ENCODE measurements at regions not wholly inside any gene's neighbourhood (a gene's known extent, or its start where the extent isn't known, plus 50 kb on each side); places are given as distances from the start of the nearest gene placed in this dataset.

- DNase-seq, result no peak
- Mint-ChIP-seq H3K27me3 (no peaks in the 10 kb centered on the region), H3K27ac (no peak overlapping the region), H3K9me3 (peaks cover 0 to 17% (median 6%) of the 10 kb centered on the region in 8 donors), H3K4me1 (no peaks in the 10 kb centered on the region), H3K36me3 (no peaks in the 10 kb centered on the region), H3K4me3 (no peak overlapping the region)
- no peaks in the 10 kb centered on the region for H3K36me3 ChIP-seq (ENCODE audit: insufficient read depth, low read length)
- no peak overlapping the region for H3K27ac ChIP-seq (ENCODE audit: low read depth, low read length)
- H3K4me1 ChIP-seq (ENCODE audit: insufficient read depth, low read length), result no peaks in the 10 kb centered on the region
- intact Hi-C loops (cut with micrococcal nuclease), result no loop called here
- no peaks in the 10 kb centered on the region for H3K9me3 ChIP-seq (ENCODE audit: control insufficient read depth in 1 of 2, low read length in 2 of 2)
- ChIA-PET CTCF (ENCODE audit: partially characterized antibody) (no interaction called here), POLR2A (ENCODE audit: partially characterized antibody) (no interaction called here)
- H3K27me3 ChIP-seq (ENCODE audit: insufficient read depth, low read length), result no peaks in the 10 kb centered on the region
- no peak overlapping the region for H3K4me3 ChIP-seq (ENCODE audit: low read length in 2 of 2)
Observed at GRCh38 chr4:31325300-31325699, 605.1 kb downstream of the PCDH7 start.

- no peak overlapping the region for H3K4me3 Mint-ChIP-seq
- peaks cover 0 to 20% (median 5%) of the 10 kb centered on the region in 8 donors for H3K9me3 Mint-ChIP-seq
- no peak overlapping the region for H3K27ac ChIP-seq (ENCODE audit: low read depth, low read length)
- CTCF ChIA-PET (ENCODE audit: partially characterized antibody), result no interaction called here
- H3K27me3 ChIP-seq (ENCODE audit: insufficient read depth, low read length), result no peaks in the 10 kb centered on the region
- H3K36me3 Mint-ChIP-seq, result no peaks in the 10 kb centered on the region
- no peaks in the 10 kb centered on the region for H3K27me3 Mint-ChIP-seq
- no peaks in the 10 kb centered on the region for H3K9me3 ChIP-seq (ENCODE audit: control insufficient read depth in 1 of 2, low read length in 2 of 2)
- no peaks in the 10 kb centered on the region for H3K4me1 Mint-ChIP-seq
- no peaks in the 10 kb centered on the region for H3K36me3 ChIP-seq (ENCODE audit: insufficient read depth, low read length)
- H3K27ac Mint-ChIP-seq, result no peak overlapping the region
- intact Hi-C loops (cut with micrococcal nuclease), result no loop called here
- no peak overlapping the region for H3K4me3 ChIP-seq (ENCODE audit: low read length in 2 of 2)
- POLR2A ChIA-PET (ENCODE audit: partially characterized antibody), result no interaction called here
- DNase-seq, result no peak
- no peaks in the 10 kb centered on the region for H3K4me1 ChIP-seq (ENCODE audit: insufficient read depth, low read length)
Observed at GRCh38 chr4:31327031-31327430, 606.9 kb downstream of the PCDH7 start.

GRCh38 chr4:31328932-31329331 lies 608.8 kb downstream of the PCDH7 start:
- no peaks in the 10 kb centered on the region for H3K9me3 ChIP-seq (ENCODE audit: control insufficient read depth in 1 of 2, low read length in 2 of 2)
- Mint-ChIP-seq H3K4me3 (no peak overlapping the region), H3K9me3 (peaks cover 0 to 20% (median 4%) of the 10 kb centered on the region in 8 donors), H3K27ac (no peak overlapping the region), H3K36me3 (no peaks in the 10 kb centered on the region), H3K4me1 (no peaks in the 10 kb centered on the region), H3K27me3 (no peaks in the 10 kb centered on the region)
- intact Hi-C loops (cut with micrococcal nuclease), result no loop called here
- H3K36me3 ChIP-seq (ENCODE audit: insufficient read depth, low read length), result no peaks in the 10 kb centered on the region
- no peaks in the 10 kb centered on the region for H3K4me1 ChIP-seq (ENCODE audit: insufficient read depth, low read length)
- DNase-seq, result no peak
- no peak overlapping the region for H3K27ac ChIP-seq (ENCODE audit: low read depth, low read length)
- ChIA-PET CTCF (ENCODE audit: partially characterized antibody) (no interaction called here), POLR2A (ENCODE audit: partially characterized antibody) (no interaction called here)
- H3K4me3 ChIP-seq (ENCODE audit: low read length in 2 of 2), result no peak overlapping the region
- H3K27me3 ChIP-seq (ENCODE audit: insufficient read depth, low read length), result no peaks in the 10 kb centered on the region

GRCh38 chr4:31334086-31334910 lies 614.1 kb downstream of the PCDH7 start:
- no peak overlapping the region for H3K27ac ChIP-seq (ENCODE audit: low read depth, low read length)
- POLR2A ChIA-PET (ENCODE audit: partially characterized antibody), result no interaction called here
- no peaks in the 10 kb centered on the region for H3K4me1 ChIP-seq (ENCODE audit: insufficient read depth, low read length)
- no peak overlapping the region for H3K4me3 ChIP-seq (ENCODE audit: low read length in 2 of 2)
- H3K9me3 ChIP-seq (ENCODE audit: control insufficient read depth in 1 of 2, low read length in 2 of 2), result no peaks in the 10 kb centered on the region
- H3K4me3 Mint-ChIP-seq, result no peak overlapping the region
- no peak for DNase-seq
- H3K27ac Mint-ChIP-seq, result no peak overlapping the region
- intact Hi-C loops (cut with micrococcal nuclease), result no loop called here
- no peaks in the 10 kb centered on the region for H3K27me3 ChIP-seq (ENCODE audit: insufficient read depth, low read length)
- H3K27me3 Mint-ChIP-seq, result no peaks in the 10 kb centered on the region
- H3K36me3 ChIP-seq (ENCODE audit: insufficient read depth, low read length), result no peaks in the 10 kb centered on the region
- no peaks in the 10 kb centered on the region for H3K36me3 Mint-ChIP-seq
- H3K9me3 Mint-ChIP-seq, result peaks cover 0 to 12% (median 7%) of the 10 kb centered on the region in 8 donors
- CTCF ChIA-PET (ENCODE audit: partially characterized antibody), result no interaction called here
- H3K4me1 Mint-ChIP-seq, result no peaks in the 10 kb centered on the region

- CTCF ChIA-PET (ENCODE audit: partially characterized antibody), result no interaction called here
Observed at GRCh38 chr4:31338000-31338399, 617.8 kb downstream of the PCDH7 start.

GRCh38 chr4:31341601-31342359 lies 621.6 kb downstream of the PCDH7 start:
- intact Hi-C loops (cut with micrococcal nuclease), result no loop called here

More at GRCh38 chr4:31338000-31338399, 617.8 kb downstream of the PCDH7 start:
- Mint-ChIP-seq H3K4me3 (no peak overlapping the region), H3K27me3 (no peaks in the 10 kb centered on the region), H3K36me3 (no peaks in the 10 kb centered on the region), H3K9me3 (peaks cover 3 to 33% (median 20%) of the 10 kb centered on the region in 8 donors), H3K4me1 (no peaks in the 10 kb centered on the region), H3K27ac (no peak overlapping the region)
- DNase-seq, result no peak
- intact Hi-C loops (cut with micrococcal nuclease), result no loop called here
- peaks cover 0 to 6% of the 10 kb centered on the region in 2 donors for H3K9me3 ChIP-seq (ENCODE audit: control insufficient read depth in 1 of 2, low read length in 2 of 2)
- POLR2A ChIA-PET (ENCODE audit: partially characterized antibody), result no interaction called here
- no peaks in the 10 kb centered on the region for H3K27me3 ChIP-seq (ENCODE audit: insufficient read depth, low read length)
- no peak overlapping the region for H3K4me3 ChIP-seq (ENCODE audit: low read length in 2 of 2)
- H3K27ac ChIP-seq (ENCODE audit: low read depth, low read length), result no peak overlapping the region
- no peaks in the 10 kb centered on the region for H3K4me1 ChIP-seq (ENCODE audit: insufficient read depth, low read length)
- no peaks in the 10 kb centered on the region for H3K36me3 ChIP-seq (ENCODE audit: insufficient read depth, low read length)

GRCh38 chr4:31343061-31343460 lies 622.9 kb downstream of the PCDH7 start:
- Mint-ChIP-seq H3K27ac (no peak overlapping the region), H3K36me3 (no peaks in the 10 kb centered on the region), H3K9me3 (peaks cover 3 to 34% (median 16%) of the 10 kb centered on the region in 8 donors), H3K4me1 (no peaks in the 10 kb centered on the region), H3K27me3 (no peaks in the 10 kb centered on the region), H3K4me3 (no peak overlapping the region)
- H3K4me3 ChIP-seq (ENCODE audit: low read length in 2 of 2), result no peak overlapping the region
- H3K4me1 ChIP-seq (ENCODE audit: insufficient read depth, low read length), result no peaks in the 10 kb centered on the region
- ChIA-PET CTCF (ENCODE audit: partially characterized antibody) (no interaction called here), POLR2A (ENCODE audit: partially characterized antibody) (no interaction called here)
- DNase-seq, result no peak
- no peaks in the 10 kb centered on the region for H3K27me3 ChIP-seq (ENCODE audit: insufficient read depth, low read length)
- intact Hi-C loops (cut with micrococcal nuclease), result no loop called here
- peaks cover 0 to 6% of the 10 kb centered on the region in 2 donors for H3K9me3 ChIP-seq (ENCODE audit: control insufficient read depth in 1 of 2, low read length in 2 of 2)
- H3K27ac ChIP-seq (ENCODE audit: low read depth, low read length), result no peak overlapping the region
- no peaks in the 10 kb centered on the region for H3K36me3 ChIP-seq (ENCODE audit: insufficient read depth, low read length)

More at GRCh38 chr4:31341601-31342359, 621.6 kb downstream of the PCDH7 start:
- Histone ChIP-seq H3K9me3 (ENCODE audit: control insufficient read depth in 1 of 2, low read length in 2 of 2) (peaks cover 0 to 6% of the 10 kb centered on the region in 2 donors), H3K27me3 (ENCODE audit: insufficient read depth, low read length) (no peaks in the 10 kb centered on the region), H3K27ac (ENCODE audit: low read depth, low read length) (no peak overlapping the region), H3K4me3 (ENCODE audit: low read length in 2 of 2) (no peak overlapping the region), H3K36me3 (ENCODE audit: insufficient read depth, low read length) (no peaks in the 10 kb centered on the region), H3K4me1 (ENCODE audit: insufficient read depth, low read length) (no peaks in the 10 kb centered on the region)
- Mint-ChIP-seq H3K4me1 (no peaks in the 10 kb centered on the region), H3K4me3 (no peak overlapping the region), H3K27ac (no peak overlapping the region), H3K27me3 (no peaks in the 10 kb centered on the region), H3K9me3 (peaks cover 3 to 34% (median 18%) of the 10 kb centered on the region in 8 donors), H3K36me3 (no peaks in the 10 kb centered on the region)
- ChIA-PET POLR2A (ENCODE audit: partially characterized antibody) (no interaction called here), CTCF (ENCODE audit: partially characterized antibody) (no interaction called here)
- no peak for DNase-seq
